NCI-H1105 (cell line): ENCODE measurements at regions not wholly inside any gene's neighbourhood (a gene's known extent, or its start where the extent isn't known, plus 50 kb on each side); places are given as distances from the start of the nearest gene placed in this dataset.

Experiments
- DNase-seq: peaks from one replicate; lab custom pipeline; 2025; lab: John Stamatoyannopoulos, UW

- no peak for DNase-seq
These were observed 322.4 kb upstream of the ADAMTS16 start for GRCh38 chr5:4817767-4818166.

DNA sequence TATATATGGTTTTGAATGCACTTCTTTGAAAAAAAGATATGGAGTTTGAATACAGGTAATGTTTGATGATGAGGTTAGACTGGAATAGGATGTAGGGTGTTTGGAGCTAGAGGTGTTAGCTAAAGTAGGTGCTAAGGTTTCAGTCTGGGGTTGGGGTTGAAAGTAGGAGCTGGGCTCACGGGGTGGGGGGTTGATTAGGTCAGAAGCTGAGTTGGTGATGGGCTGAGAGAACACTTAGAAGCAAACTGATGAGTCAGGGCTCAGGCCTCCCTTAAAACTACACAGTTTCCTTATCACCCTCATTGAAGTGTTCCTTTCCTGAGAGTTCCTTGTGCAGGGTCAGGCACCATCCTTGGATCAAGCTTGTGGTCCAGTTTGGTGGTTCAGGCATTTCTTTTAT, 308.8 kb upstream of the ADAMTS16 start:
- no peak for DNase-seq

DNA sequence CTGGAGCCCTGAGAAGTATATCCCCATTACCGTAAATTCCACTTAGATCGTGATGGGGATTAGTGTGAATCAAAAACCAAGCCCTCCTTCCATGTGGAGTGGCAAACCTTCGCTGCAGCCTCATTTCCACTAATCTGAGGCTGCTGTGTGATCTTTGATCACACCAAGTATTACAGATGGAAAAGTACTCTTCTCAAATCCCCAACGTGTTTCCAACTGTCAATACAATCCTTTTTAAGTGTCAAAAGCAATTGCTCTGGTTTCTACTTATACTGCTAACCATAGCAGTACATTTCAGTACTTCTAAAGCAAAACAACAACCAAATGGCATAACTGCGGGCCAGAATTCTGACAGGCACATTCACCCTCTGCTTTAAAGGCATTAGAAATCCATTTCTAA, 307.7 kb upstream of the ADAMTS16 start:
- no peak for DNase-seq

DNA sequence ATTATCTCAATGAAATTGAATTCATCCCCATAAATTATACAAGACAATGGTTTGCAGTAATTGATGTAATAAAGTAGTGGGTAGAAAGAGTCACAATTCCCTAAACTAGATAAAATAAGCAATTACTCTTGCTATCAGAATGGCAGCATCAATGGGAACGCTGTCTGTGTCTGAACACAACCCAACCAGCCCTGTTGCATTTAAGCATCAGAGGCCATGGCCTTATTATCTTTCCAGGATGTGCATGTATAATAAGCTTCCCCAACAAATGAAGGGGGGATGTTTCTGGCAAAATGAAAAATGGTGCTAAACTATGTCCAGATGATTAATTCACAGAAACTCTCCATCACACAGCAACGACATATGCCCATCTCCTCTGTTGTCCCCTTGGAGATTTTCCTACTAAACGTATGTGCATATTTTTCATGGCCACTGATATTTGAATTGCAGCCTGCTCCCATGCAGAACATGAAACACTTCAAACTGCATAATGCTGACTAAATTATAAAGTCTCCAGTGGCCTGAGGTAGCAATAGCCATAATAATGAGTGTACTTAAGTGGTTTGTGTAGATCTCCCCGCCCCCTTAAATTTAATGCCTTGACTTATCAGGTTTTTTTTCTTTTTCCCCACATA, 306.9 kb upstream of the ADAMTS16 start:
- no peak for DNase-seq

- no peak for DNase-seq
These were observed 302.6 kb upstream of the ADAMTS16 start for GRCh38 chr5:4837489-4838058.

DNA sequence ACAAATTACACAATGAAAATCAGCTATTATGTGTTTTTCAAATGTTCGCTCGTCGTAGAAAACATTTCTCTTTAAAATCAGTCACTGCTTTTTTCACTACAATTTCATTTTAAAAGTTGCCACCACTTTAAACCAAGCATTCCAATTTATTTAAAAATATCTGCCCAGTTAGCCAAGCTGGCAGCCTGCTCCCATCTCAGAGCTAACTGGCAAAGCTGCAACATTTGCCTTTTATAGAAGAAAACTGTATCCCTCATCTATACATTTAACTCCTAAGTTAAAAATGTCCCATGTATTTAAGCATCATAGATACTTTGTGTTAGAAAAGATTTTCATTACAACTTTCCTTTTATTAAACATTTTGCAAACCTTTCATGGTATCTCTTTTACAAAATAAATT, 294.9 kb upstream of the ADAMTS16 start:
- DNase-seq: no peak

DNA sequence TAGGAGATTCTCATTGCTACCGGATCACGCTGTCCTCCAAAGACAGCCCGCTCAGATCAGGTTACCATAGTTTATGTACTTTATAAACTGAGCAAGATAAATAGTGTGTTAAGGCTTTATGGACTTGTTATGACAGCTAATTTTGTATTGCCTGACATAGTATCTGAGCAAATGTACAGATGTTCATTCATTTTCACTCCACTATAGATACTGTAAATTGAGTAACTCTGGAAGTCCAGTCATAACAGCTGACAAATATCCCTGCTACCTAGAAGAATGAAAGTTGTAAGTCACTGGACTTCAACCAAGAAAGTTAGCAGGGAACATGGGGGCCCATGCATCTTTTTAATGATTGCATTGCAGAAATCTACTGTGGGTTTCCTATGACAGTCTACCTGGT, 292.4 kb upstream of the ADAMTS16 start:
- DNase-seq: no peak

DNA sequence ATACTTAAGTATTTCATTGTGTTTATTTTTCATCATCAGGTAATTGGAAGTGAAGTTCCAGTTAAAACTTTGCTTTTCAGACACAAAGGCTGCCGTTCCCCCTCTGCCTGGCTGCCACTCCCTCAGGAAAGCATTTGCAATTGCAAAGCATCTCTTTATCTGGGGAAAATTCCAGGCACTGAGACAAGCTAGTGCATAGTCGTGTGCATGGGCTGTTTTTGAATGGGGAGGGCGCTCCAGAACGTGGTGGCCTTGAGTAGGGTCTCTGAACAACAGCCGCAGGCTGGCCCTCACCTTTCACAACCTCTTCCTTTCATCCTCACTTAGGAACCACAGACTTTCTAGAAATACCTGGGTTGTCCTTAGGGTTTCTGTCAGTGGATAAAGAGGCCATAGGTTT, 285.1 kb upstream of the ADAMTS16 start:
- no peak for DNase-seq

- DNase-seq: no peak
These were observed 284.2 kb upstream of the ADAMTS16 start for GRCh38 chr5:4855880-4856279.

DNA sequence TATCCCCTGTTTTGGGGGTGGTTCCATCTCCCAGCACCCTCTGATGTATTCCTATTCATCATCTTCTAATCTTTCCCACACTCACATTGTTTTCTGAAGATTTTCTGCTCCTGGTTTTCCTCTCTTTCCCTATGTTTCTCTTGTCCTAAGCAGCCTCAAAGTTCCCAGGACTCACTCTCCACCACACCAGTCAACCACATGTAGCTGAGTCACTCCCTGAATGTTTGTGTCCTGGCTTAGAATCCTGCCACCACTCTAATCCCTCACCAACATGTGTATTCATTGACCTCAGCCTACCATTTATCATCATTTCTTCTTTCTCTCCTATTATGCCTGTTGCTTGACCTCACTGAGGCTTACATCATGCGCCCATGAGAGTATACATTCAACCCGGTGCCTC, 282.4 kb upstream of the ADAMTS16 start:
- DNase-seq: no peak

DNA sequence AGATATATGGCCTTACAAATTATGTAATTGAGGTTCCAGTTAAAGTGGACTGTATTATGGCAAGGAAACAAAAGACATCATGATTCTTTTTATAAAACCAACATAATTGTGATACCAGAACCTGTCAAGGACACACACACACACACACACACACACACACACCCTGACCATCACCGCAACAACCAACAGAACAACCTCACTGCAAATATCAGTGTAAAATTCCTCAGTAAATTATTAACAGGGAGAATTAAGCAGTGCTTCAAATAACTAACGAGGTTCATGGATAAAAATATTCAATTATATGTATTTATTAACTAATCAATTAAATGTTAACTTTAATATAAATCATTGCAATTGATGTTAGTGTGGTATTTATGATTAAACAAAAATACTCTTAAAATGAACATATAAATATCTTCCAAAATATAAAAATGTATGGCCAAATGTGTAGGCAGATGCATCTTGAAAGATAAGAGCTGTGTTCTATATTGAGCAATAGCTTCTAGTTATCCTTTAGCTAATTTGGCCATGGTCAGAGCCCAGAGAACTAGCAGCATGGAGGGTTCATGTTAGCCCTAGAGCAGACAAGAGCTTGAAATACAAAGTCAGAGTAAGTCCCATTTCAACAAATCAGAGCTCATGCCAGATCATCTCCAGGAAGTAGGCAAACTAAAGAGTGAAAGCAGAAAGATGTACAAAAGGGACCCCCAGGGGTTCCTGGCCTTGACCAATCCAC, 280.5 kb upstream of the ADAMTS16 start:
- DNase-seq: no peak

GRCh38 chr5:4860631-4861030, 279.5 kb upstream of the ADAMTS16 start:
- DNase-seq: no peak

GRCh38 chr5:4862500-4862899, 277.6 kb upstream of the ADAMTS16 start:
- DNase-seq: peak; percentile 38

DNA sequence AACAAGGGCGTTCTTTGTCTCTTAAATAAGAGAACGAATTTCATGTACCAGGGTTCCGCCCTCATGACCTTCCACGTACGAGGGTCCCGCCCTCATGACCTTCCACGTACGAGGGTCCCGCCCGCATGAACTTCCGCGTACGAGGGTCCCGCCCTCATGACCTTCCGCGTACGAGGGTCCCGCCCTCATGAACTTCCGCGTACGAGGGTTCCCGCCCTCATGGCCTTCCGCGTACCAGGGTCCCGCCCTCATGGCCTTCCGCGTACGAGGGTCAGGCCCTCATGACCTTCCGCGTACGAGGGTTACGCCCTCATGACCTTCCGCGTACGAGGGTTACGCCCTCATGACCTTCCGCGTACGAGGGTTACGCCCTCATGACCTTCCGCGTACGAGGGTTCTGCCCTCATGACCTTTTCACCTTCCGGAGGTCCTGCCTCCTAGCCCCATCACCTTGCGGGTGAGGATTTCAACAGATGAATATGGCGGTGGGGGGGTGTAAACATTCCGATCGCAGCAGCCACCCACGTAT, 273.9 kb upstream of the ADAMTS16 start:
- DNase-seq: no peak

DNA sequence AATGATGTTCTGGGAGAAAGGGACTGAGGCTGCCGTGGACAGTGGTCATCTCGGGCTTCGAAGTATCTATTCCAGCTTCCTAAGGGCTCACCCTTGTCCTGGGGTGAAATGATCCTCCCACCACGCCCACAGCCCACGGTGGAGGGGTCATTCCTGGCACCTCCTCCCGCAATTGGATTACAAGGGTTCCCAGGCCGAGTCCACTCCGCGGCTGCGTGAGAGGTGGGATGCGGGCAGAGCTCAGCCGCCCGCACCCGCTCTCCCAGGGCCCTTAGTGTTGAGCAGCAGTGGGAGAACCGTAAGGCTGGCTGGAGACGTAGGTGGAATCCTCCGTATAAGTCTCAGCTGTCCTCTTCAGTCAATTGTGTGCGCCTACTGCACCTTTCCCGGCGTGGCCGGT, 273.3 kb upstream of the ADAMTS16 start:
- DNase-seq: no peak

- peak; percentile 44 for DNase-seq
These were observed 271.9 kb upstream of the ADAMTS16 start for GRCh38 chr5:4868140-4868735.

- no peak for DNase-seq
These were observed 266.5 kb upstream of the ADAMTS16 start for GRCh38 chr5:4873652-4874051.

GRCh38 chr5:4874097-4874496, 266.0 kb upstream of the ADAMTS16 start:
- no peak for DNase-seq

DNA sequence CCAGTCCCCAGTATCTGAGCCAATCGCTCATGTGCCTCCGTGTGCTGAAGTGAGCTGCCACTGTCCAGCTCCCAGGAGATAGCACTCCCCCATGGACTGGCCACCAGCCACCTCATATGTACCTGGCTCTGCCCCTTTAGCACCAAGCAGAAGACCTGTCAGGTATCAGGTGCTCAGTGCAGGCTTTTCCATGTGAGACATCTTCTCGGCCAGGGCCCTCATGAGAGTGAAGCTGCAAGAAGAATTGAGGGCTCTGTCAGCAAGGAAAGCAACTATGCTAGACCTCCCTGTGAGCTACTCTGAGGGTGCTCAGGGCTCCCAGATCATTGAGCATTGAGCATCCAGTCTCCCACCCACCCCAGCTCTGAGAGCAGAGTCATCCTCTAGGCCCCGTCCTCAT, 264.2 kb upstream of the ADAMTS16 start:
- no peak for DNase-seq

DNA sequence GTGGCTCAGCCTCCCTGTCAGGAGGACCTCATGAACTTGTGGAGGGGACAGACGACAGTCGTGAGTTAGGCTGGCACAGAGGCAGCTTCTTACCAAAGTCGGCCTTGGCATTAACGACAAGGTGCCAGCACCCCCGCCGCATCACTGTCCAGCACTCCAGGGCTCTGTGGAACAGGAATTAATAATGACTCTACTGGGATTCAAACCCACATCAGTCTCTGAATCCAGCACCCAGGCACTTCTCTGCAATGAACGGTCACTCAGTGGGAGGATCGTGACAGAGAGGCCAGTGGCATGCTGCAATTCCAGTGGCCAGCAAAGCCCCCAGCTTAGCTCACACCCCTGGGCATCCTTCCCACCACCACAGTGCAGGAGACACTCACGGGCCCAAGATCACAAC, 263.3 kb upstream of the ADAMTS16 start:
- no peak for DNase-seq

GRCh38 chr5:4877579-4877978, 262.6 kb upstream of the ADAMTS16 start:
- DNase-seq: no peak

- no peak for DNase-seq
These were observed 261.1 kb upstream of the ADAMTS16 start for GRCh38 chr5:4879075-4879474.
